ENCODE measurements at regions not wholly inside any gene's neighbourhood (a gene's known extent, or its start where the extent isn't known, plus 50 kb on each side); places are given as distances from the start of the nearest gene placed in this dataset.

DNA sequence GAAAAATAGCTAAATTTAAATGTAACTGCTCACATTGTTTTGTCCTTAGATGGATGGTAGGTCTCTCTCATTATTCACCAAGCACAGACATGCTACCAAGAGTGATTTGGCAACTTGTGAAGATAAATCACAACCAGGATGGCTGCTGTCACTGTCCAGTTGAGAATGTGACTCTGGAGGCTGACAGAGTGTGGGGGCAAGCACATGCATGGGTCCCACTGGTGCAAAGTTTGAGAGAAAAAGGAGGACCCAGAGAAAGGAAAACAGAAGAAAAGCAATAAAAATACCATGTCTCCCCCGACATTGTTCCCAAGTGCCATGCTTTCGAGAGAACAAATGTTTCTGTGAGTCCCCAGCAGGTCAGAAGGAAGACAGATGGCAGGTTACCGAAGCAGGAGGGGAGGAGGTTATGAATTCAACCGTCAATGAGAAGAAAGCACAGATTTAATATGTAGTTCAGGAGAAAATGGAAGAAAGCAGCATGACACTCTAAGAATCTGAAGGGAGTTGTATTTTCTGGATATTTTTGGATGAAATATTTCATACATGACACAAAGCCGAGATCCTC lies 73.0 kb upstream of the TSHZ2 start:
- no peak for TF ChIP-seq CTCF (IDR thresholded peaks at IDR 0.05; ENCODE audit: borderline replicate concordance, insufficient read depth, low read depth, low read length)
- no peak overlapping the region for H3K4me3 ChIP-seq (ENCODE audit: low read depth, low read length)

- no peak for TF ChIP-seq CTCF (IDR thresholded peaks at IDR 0.05; ENCODE audit: borderline replicate concordance, insufficient read depth, low read depth, low read length)
- no peak overlapping the region for H3K4me3 ChIP-seq (ENCODE audit: low read depth, low read length)
Observed at GRCh38 chr20:52896348-52896747, 75.8 kb upstream of the TSHZ2 start.

GRCh38 chr20:52895701-52896100 lies 76.5 kb upstream of the TSHZ2 start:
- no peak overlapping the region for H3K4me3 ChIP-seq (ENCODE audit: low read depth, low read length)
- TF ChIP-seq CTCF (IDR thresholded peaks at IDR 0.05; ENCODE audit: borderline replicate concordance, insufficient read depth, low read depth, low read length), result no peak

DNA sequence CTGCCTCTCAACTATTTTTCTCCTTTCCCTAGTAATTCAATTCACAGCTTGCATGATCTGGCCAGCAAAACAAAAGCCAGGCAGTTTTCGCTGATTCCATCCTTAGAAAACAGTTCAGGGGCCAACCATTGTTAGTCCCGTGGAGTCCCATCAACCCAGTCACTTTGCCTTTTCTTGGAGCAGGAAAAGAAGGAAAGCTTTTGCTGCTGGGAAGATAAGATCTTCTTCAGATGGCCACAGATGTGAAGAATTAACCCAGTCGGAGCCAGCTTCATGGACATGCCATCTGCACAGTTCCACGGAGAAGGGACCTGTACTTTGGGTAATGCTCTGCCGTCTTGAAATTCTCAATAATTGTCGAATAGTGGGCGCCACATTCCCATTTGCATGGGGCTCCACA lies 76.9 kb upstream of the TSHZ2 start:
- no peak overlapping the region for H3K4me3 ChIP-seq (ENCODE audit: low read depth, low read length)
- no peak for TF ChIP-seq CTCF (IDR thresholded peaks at IDR 0.05; ENCODE audit: borderline replicate concordance, insufficient read depth, low read depth, low read length)

GRCh38 chr20:52893498-52893897 lies 78.7 kb upstream of the TSHZ2 start:
- TF ChIP-seq CTCF (IDR thresholded peaks at IDR 0.05; ENCODE audit: borderline replicate concordance, insufficient read depth, low read depth, low read length), result no peak
- H3K4me3 ChIP-seq (ENCODE audit: low read depth, low read length), result no peak overlapping the region

DNA sequence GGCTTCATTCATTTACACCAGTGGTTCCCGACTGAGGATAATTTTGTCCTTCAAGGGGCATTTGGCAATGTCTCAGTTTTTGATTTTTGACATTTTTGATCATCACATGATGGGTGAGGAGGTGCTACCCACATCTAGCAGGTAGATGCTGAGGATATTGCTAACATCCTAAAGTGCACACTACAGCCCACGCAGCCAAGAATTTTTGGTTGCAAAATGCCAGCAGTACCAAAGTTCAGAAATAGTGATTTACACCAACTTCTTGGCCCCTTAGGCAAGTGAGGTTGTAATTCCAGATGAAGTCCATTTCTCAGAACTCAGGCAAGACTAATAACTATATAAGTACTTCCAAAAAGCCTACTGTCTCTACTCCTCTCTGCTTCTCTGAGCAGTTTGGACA lies 80.1 kb upstream of the TSHZ2 start:
- no peak overlapping the region for H3K4me3 ChIP-seq (ENCODE audit: low read depth, low read length)
- no peak for TF ChIP-seq CTCF (IDR thresholded peaks at IDR 0.05; ENCODE audit: borderline replicate concordance, insufficient read depth, low read depth, low read length)

DNA sequence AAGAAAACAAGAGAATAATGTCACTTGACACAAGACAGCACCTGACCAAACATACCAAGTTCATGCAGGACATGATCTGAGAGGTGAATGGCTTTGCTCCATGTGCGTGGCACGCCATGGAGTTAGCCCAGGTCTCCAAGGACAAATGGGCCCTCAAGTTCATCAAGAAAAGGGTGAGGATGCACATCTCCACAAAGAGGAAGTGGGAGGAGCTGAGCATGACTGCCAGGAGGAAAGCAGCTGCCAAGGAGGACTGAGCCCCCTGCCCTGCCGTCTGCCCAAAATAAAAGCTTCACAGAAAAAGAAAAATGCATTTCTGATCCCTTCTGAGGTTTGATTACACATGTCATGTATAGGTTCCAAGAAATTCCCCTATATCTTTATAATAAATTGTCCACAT lies 82.0 kb upstream of the TSHZ2 start:
- H3K4me3 ChIP-seq (ENCODE audit: low read depth, low read length), result no peak overlapping the region
- no peak for TF ChIP-seq CTCF (IDR thresholded peaks at IDR 0.05; ENCODE audit: borderline replicate concordance, insufficient read depth, low read depth, low read length)

All from GM12875 (cell line).